Anterior cingulate cortex (tissue), 58 donors: ENCODE measurements at regions not wholly inside any gene's neighbourhood (a gene's known extent, or its start where the extent isn't known, plus 50 kb on each side); places are given as distances from the start of the nearest gene placed in this dataset.
A peak's percentile ranks its signal among the peaks of the same experiment; 100 is the strongest.

ENCODE experiments used
- DNase-seq, 58 donors: peaks; one replicate each; lab custom pipeline; 2025; lab: John Stamatoyannopoulos, UW

DNA sequence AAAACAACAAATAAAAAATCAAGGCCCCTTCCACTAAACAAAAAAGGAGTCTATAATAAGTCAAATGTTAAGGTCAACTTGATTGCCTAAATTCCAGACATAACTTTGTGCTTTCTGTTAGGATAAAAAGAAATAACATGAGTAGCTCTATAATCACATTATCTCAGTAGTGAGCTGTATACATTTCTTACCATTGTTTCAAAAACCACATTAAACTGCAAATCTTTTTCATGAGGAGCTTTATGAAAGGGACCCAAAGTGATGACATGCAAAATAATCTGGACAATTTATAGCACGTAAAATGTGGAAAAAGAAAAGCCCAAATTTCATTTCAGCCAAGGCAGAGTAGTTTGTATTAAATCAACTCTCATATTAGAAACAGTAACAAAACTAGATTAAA, 269.2 kb downstream of the KLF12 start:
- DNase-seq = no peak

DNA sequence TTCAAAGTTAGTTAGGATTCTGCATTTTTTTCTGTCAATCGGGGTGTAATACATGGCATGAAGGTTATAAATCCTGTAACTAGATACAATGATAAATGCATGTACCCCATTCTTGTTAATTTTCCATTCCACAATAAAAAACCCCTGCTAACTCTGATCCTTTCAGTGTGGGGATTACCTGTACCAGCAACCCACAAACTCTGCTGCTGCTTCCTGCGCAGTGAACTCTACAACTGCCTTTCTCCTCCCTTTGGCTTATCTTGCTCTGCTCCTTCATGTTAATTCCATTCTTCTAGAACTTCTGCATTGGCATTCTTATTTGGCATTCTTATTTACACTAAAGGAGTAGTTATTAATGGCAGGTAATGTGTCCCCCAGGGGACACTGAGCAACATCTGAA, 273.1 kb downstream of the KLF12 start:
- no peak for DNase-seq

DNA sequence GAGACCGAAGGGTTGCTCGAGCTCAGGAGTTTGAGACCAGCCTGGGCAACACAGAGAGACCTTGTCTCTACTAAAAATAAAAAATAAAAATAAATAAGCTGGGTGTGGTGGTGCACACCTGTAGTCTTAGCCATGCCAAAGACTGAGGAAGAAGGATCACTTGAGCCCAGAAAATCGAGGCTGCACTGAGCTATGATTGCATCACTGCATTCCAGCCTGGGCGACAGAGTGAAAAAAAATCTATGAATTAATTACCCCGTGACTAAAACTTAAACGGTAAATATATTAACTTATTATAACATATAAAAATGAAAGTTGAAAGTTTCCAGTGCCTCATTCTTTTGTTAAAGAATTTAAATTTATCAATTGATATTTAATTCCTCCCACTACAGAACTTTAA, 273.7 kb downstream of the KLF12 start:
- DNase-seq = no peak

DNA sequence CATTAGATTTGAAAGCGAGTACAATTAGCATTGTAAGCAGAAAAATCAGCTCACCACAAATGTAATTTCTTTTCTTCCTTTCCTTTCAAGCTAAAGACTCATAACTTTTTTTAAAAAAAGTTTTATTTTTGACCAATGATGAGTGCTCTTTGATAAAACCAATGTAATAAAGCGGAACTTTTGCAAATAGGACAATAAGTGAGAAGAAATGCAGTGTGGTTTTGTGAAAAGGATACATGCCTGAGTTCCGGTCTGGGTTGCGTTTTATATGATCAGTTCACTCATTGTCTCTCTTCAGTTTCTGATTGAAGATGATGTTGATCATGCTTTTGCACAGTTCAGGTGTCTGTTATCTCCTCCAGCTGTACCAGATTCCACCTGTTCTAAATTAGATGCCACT, 274.4 kb downstream of the KLF12 start:
- no peak for DNase-seq

DNA sequence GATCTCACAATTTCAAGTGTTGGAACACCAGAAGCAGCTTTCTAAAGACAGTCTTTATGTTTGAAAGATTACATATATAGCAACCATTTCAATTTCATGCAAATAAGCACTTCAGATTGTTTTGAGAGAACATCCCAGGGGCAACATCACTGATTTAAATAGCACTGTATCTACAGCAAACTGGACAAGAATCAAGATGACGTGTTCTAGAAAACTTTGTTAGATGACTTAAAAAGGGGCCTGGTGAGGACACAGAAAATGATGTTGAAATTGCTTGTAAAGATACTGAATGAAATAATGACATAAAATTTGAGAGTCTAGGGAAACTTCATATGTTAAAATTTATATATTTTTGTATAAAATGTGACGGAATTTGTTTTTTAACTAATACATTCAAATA, 277.1 kb downstream of the KLF12 start:
- no peak for DNase-seq

DNA sequence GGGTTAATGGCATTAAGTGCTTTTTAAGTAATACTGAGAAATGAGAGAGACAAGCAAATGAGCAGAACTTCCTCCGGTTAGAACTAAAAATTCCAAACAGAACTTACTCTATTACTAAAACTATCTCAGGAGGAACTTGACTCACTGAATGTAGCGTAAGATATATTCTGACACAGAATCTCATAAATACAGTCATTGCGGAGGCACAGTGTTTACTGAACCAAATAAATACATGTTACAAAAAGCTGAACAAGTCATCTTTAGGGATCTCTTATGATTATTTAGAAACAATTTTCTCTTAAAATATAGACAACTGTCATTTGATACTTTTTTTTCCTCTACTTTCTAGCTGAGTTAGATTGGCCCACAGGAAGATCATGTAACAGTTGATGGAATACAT, 283.1 kb downstream of the KLF12 start:
- DNase-seq = no peak

DNA sequence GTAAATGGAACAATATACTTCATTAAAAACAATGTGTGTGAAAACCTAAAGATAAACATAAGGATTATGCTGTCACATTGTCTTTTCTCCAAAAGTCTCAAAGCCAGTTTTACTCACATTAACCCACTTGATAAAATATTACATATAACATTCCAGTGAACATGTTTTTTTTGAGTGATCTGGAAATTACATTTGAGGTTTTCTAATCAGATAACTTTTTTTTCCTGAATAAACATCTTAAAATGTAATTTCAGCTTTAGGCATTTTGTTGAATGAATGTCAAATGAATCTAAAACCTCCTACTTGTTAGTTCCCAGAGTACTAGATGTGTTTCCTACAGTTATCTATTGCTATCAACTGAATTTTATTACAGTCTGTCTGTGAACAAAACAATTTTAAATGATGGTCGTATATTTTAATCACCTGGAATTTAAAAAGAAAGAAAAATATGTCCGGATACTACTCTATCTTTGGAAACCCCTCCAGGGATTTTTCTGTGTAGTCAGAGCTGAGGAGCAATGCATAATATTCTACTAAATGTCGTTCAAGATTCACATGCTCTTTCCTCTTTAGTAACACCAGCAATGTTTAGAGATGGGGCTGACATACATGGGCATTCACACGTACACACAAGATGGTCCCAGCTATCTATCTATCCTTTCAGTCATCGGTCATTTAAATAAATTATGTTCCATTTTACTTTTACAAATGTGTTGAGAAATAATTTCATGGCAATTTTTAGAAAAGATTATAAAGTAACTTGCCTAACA, 283.9 kb downstream of the KLF12 start:
- DNase-seq = no peak

DNA sequence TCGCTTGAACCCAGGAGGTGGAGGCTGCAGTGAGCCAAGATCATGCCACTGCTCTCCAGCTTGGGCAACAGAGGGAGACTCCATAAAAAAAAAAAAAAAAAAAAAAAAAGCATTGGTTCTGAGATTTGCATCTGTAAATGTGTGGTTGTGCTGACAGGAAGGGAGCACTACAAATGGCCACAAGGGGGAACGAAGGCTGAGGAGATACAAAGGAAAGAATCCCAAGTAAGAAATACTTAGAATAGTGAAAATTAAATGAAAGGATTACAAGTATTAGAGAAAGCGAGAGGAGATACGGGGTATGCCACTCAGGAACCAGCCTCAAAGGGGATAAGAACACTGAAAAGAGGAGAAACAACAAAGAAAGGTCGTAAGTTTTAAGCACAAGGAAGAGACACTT, 284.9 kb downstream of the KLF12 start:
- DNase-seq = peak in 1 of 58 donors; percentile 5

DNA sequence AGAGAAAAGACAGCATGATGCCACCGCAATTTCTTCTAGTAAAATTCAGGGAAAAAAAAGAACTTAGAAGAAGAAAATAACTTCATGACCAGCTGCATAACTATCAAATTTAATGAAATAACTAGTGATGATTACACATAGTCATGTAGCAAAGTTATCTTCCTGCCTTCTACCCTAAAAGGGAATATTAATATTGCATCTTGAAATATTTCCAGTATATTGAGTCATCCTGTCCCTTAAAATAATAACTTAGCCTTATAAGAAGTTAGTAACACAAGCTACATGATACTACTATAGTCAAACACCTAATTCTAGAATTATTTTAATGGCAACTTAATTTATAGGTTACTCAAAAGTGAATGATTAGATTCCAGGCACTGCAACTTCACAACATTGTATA, 289.2 kb downstream of the KLF12 start:
- DNase-seq = no peak

DNA sequence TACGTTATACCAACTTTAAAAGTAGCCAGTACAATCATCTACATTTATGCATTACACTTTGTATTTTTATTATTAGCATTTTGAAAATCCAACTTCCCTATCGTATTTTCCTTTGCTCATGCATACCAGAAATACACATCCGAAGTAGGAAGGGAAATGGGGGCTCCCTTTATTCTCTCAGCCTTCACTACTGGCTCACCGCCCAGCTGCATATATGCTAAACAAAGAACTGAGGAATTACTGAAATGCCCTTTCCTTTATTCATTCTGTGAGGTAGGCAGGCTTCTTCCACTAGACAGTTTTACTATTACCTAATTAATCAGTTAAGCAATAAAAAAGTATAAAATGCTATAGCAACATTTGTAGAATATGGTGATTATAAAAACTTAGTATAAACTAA, 291.6 kb downstream of the KLF12 start:
- no peak for DNase-seq

DNA sequence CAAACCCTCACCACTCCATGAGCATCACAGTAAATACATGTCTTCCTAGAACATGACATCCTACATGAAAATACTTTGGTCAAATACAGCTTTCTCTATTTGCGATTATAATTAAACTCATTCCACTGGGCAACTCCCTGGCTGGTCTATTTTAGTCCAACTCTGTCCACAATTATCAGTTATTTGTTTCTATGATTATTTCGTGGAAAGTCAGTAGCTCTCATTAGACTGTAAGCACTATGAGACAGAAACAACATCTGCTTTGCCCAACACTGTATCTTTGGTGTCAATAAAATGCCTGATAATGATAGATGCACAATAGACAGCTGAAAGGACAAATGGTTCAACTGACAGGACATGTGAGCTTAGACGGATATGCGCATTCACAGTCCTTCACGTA, 292.0 kb downstream of the KLF12 start:
- DNase-seq = no peak

DNA sequence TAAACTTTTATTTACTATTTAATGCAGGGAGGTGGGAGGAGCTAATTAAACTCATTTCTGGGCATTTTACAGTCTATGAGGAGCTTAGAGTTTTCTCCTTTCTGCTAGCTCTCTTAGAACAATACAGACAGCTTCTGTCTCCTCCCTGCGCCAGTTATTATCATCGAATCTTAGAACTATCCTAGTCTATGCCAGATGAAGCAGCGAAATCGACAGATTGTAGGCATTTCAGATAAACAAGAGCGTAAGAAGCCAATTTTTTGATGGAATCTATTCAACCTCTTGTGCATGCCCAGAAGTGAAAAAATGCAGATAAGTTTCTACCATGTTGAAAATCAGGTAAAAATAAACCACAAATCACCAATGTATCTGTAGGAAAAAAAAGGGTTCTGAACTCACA, 297.1 kb downstream of the KLF12 start:
- DNase-seq = no peak

DNA sequence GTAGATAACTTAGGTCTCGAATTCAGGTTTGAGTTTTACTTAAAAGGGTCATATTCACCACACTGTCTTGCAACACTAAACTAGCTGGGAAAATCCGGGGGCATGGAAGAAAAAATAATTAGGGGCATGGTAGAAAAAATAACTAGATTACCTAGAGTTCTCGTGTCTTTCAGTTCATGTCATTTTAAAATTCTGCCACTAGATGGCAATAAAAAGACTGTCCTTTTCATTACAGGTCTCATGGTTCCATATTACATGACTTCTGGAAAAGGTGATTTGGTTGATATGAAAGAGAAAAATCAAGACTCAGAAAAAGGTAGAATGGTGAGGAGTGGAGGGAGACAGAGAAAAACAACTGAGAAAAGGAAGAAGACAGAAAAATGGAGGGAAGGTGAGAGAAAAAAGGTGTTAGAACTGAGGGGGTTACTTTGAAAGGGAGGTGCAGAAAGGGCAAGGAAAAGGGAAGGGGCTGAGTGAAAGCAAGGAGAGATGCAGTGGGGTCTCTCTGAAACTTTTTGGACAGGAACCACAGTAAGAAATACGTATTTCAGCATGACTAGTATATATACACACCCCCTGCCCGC, 299.0 kb downstream of the KLF12 start:
- peak in 1 of 58 donors; percentile 19 for DNase-seq

DNA sequence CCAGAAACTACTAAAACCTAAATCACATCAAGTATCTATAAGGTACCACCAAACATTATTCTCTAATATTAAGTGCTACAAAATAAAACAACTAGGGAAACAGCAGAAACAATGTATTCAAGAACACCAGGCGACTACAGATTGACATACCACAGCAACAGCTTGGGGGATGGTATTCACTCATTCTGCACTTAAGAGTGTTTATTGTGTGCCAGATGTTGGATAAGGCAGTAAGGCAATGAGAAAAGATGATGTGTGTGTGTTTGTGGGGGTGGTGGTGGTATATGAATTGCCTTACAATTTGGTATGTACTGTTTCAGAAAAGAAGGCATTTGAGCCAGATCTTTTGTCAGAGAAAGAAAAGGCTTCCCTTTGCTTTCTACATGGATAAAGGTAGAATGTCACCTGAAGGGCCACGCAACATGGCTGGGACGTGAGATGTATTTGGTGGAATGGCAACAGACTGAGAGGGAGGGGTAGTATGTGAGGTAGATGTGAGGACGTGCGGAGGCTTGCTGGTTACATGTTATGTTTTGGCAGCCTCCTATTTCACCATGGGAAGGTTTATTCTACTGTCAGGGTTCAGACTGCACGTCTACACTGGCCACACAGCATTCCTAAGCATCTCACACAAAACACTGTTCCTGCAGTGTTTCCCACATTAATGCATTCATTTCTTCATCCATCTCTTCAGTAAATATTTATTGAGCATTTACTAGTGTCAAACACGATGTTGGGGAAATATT, 300.7 kb downstream of the KLF12 start:
- DNase-seq = no peak

DNA sequence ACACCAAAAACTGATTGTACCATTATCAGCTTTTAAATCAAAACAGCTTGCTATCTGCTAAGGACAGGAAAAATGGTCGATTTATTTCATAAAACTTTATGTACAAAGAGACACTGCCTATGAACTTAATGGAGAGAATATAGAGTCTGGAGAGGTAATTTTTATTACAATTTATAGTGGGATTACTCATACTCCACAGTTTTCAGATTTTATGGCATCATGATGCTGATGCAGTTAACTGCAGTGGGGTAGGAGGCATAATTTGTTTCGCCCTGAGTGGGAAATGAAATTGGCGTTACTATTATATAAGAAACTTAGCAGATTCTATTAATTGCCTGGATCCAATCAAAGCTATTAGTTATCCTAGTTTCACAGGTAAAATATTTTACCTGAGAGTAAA, 301.4 kb downstream of the KLF12 start:
- DNase-seq = no peak

DNA sequence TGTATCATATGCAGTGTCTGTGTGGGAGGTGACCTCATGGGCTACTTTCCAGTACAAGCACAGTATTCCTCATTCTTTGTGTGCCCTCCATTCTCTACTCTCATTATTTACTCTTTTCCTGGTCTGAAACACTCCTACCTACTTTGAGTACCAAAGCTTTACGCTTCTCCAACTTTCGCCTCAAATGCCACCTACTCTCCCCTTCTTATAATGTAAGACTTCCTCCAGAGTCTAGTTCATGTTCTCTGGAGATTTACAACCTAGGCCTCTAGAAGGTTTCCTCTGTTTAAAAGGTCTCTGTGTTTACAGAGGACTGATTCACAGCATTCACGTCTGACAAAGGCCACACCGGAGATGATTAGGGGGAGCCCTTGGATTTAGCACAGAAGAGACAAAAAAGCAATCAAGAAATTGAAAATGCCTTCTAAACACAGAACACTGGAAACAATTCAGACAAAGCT, 302.0 kb downstream of the KLF12 start:
- DNase-seq = no peak

DNA sequence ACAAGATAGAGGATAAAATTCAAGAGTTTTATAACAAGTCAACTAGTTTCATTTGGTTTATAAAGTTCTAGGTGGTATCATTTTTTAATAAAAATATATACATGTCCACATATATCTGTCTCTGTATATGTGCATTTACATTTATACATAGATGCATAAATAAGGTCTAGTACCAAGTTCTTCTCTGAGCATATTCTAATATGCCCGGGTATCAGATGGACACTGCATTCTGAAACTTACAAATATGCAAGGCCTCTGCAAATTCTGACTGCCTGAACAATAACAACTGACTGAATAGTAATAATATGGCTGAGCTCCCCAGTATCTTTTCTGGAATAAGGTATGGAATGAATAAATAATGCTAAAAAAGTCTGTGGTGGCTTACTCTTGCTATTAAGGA, 304.8 kb downstream of the KLF12 start:
- DNase-seq = no peak

DNA sequence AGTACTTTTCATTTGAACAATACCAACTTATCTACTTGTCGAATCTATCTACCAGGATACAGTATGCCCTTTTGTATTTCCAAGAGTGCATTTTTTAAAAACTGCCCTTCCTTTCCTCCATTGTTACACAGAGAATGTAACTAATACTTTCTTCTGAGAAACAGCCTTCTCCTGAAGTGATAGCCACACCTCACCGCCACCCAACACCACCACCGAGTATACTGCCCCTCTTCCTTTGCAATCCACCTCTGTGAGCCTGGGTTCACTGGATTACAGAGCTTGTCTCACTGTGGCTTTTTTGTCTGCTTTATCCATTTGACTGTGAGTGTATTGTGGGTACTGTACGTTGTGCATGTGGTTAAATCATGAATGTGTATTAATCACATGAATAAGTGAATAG, 305.4 kb downstream of the KLF12 start:
- no peak for DNase-seq

DNA sequence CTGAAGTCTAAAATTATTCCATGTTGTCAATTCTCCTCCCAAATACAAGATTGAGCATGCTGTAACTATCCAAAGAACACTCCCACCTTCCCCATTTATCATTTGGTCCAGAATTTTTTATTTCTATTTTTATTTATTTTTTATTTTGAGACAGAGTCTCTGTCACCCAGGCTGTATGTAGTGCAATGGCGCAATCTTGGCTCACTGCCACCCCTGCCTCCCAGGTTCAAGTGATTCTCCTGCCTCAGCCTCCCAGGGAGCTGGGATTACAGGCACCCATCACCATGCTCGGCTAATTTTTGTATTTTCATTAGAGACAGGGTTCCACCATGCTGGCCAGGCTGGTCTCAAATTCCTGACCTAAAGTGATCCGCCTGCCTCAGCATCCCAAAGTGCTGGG, 306.8 kb downstream of the KLF12 start:
- DNase-seq = no peak

DNA sequence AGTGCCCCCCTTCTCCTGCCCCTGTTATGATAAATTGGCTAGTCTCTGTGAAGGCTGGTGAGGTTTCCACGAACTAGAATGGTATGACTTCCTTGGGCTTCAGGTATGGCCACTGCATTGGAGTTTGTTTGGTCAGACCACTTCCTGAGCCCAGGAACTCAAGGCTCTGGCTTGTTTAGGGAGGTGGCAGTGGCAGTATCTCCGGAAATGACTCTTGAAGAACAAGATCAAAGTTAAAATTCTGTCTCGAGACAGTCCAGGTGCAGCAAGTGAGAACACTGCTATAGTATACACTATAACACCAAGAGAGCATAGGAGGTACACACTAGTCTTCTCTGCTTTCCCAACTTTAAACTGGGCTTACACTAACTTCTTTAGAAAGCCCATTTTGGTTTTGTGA, 309.1 kb downstream of the KLF12 start:
- DNase-seq = no peak

DNA sequence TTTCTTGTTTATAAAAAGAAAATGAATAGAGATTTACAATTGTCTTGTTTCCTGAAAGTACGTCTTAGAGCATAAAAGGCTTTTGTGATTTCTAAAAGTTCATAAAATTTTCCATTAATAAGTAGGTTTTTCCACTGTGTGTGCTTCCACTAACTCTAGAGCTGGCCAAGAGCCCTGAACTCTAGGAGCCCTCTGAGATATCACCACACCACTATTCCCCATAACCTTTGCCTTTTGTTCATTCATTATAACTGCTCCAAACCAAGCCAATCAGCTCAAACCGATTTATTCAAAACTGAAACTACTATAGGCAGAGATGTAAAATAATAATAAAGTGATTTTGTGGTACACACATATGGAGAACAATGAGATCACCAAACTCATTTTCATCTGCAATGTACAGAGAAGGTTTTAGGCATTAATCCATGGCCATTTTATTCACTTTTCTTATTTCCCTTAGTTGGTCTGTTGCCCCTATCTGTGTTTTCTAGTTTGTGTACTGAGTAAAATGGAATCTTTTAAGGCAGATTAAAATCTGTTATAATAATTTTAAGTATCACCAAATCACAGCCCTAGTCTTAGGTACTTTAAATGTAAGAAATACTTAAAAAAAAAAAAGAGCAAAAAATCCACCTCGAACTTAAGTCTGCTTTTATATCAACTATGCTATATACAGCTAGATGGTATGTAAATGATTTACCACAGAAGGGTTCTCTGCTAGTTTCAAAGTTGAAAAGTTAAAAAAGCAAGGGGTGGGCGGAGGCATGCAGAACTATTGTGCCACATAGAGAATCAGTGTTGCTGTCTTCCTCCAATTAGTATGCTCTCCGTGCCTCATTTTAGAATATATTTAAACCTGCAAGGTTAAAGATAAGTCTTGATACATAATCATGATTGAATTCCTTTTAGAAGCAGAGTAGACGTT, 311.3 kb downstream of the KLF12 start:
- DNase-seq = no peak
